ENCODE measurements at regions not wholly inside any gene's neighbourhood (a gene's known extent, or its start where the extent isn't known, plus 50 kb on each side); places are given as distances from the start of the nearest gene placed in this dataset.

- TF ChIP-seq CTCF (IDR thresholded peaks at IDR 0.05) (no peak), POLR2A (IDR thresholded peaks at IDR 0.05) (no peak)
These were observed 74.9 kb upstream of the KLF7 start for GRCh38 chr2:207240649-207241048.

Measured in thyroid gland (tissue), 4 donors.